PC-3 (cell line): ENCODE measurements at regions not wholly inside any gene's neighbourhood (a gene's known extent, or its start where the extent isn't known, plus 50 kb on each side); places are given as distances from the start of the nearest gene placed in this dataset.
"Not testable (repeated sequence)": the region's sequence is repeated elsewhere in the genome, so short reads cannot be mapped to it uniquely, and the experiment has no call there.

Experiments used
- ATAC-seq: fragments of 200-7000 bp; cut with Tn5 transposase; 2 replicates; pipeline ENCODE4 v1.9.1; 2020; ENCODE audit warnings: mild to moderate bottlenecking, moderate library complexity
- BruUV-seq: library from RNA; stranded (reverse); fragments of 400-500 nt; replicated peaks from 2 replicates; lab custom pipeline; 2021; lab: Mats Ljungman, UMichigan
- CTCF ChIA-PET: fragments of 300-600 bp; sonication (Branson Sonifier 250); formaldehyde crosslinking; loops from one replicate; lab custom pipeline; 2022; ENCODE audit warnings: antibody characterized with exemption; lab: Charles Lee
- POLR2A ChIA-PET: fragments of 300-600 bp; sonication (Branson Sonifier 250); formaldehyde crosslinking; loops from one replicate; lab custom pipeline; 2022; ENCODE audit warnings: antibody characterized with exemption; ENCODE audit not compliant: unreplicated experiment; lab: Charles Lee
- DNase-seq: peaks from one replicate; pipeline ENCODE4 v3.0.0-alpha.2; 2015
- H2AFZ ChIP-seq: fragments of 300-600 bp; sonication (generic); 2 replicates; pipeline ENCODE4 v1.6.0; 2016; ENCODE audit warnings: antibody characterized with exemption, low read length
- H3F3A ChIP-seq: fragments of 300-600 bp; sonication (generic); one replicate; pipeline ENCODE4 v1.6.0; 2017; ENCODE audit warnings: antibody characterized with exemption, low read length, control low read depth, mild to moderate bottlenecking; ENCODE audit not compliant: unreplicated experiment
- H3K27ac ChIP-seq: fragments of 300-600 bp; sonication (generic); 2 replicates; pipeline ENCODE4 v1.5.1; 2016; ENCODE audit warnings: mild to moderate bottlenecking, low read length
- H3K27me3 ChIP-seq: fragments of 300-600 bp; sonication (generic); 2 replicates; pipeline ENCODE4 v1.6.1; 2016; ENCODE audit warnings: low read length, mixed read lengths
- H3K36me3 ChIP-seq: fragments of 300-600 bp; sonication (generic); 2 replicates; pipeline ENCODE4 v1.6.1; 2016; ENCODE audit warnings: low read depth, mixed run types, low read length, mixed read lengths
- H3K4me1 ChIP-seq: fragments of 300-600 bp; sonication (generic); 2 replicates; pipeline ENCODE4 v1.5.1; 2016; ENCODE audit warnings: low read length; ENCODE audit not compliant: insufficient read depth
- H3K4me2 ChIP-seq: fragments of 300-600 bp; sonication (generic); 2 replicates; pipeline ENCODE4 v1.6.0; 2016; ENCODE audit warnings: low read length
- H3K4me3 ChIP-seq: fragments of 300-600 bp; sonication (generic); 2 replicates; pipeline ENCODE4 v1.5.1; 2016; ENCODE audit warnings: mild to moderate bottlenecking, low read length, mixed read lengths
- H3K79me2 ChIP-seq: fragments of 300-600 bp; sonication (generic); 2 replicates; pipeline ENCODE4 v1.6.1; 2017; ENCODE audit warnings: low read length, mixed read lengths
- H3K9ac ChIP-seq: fragments of 300-600 bp; sonication (generic); 2 replicates; pipeline ENCODE4 v1.6.0; 2016; ENCODE audit warnings: mild to moderate bottlenecking, low read length
- H3K9me2 ChIP-seq: fragments of 300-600 bp; sonication (generic); replicated peaks from 2 replicates; pipeline ENCODE4 v1.6.1; 2016; ENCODE audit warnings: mixed run types, low read length, mixed read lengths
- H3K9me3 ChIP-seq: fragments of 300-600 bp; sonication (generic); 2 replicates; pipeline ENCODE4 v1.6.1; 2016; ENCODE audit warnings: low read length, mixed read lengths
- H4K20me1 ChIP-seq: fragments of 300-600 bp; sonication (generic); 2 replicates; pipeline ENCODE4 v1.6.1; 2016; ENCODE audit warnings: low read length, mixed read lengths
- EZH2 ChIP-seq: fragments of 300-600 bp; sonication (generic); IDR thresholded peaks from one replicate; pipeline ENCODE4 v1.6.1; 2017; ENCODE audit warnings: antibody characterized with exemption, mild to moderate bottlenecking, low read length; ENCODE audit not compliant: unreplicated experiment
- EZH2phosphoT487 ChIP-seq: fragments of 300-600 bp; sonication (generic); IDR thresholded peaks from 2 replicates; pipeline ENCODE4 v1.6.1; 2018; ENCODE audit warnings: mild to moderate bottlenecking, antibody characterized with exemption, low read length, borderline replicate concordance
- intact Hi-C: fragments of 100-400 bp; cut with micrococcal nuclease; formaldehyde crosslinking; loops from 2 replicates; pipeline ENCODE4 v1.9.0; 2023
- TF ChIP-seq, protein P1 (sequence below): fragments of 300-600 bp; sonication (generic); conservative IDR thresholded peaks from 2 replicates; pipeline ENCODE4 v1.5.1; 2017; ENCODE audit warnings: antibody characterized with exemption, low read depth, mild to moderate bottlenecking, low read length

DNA sequence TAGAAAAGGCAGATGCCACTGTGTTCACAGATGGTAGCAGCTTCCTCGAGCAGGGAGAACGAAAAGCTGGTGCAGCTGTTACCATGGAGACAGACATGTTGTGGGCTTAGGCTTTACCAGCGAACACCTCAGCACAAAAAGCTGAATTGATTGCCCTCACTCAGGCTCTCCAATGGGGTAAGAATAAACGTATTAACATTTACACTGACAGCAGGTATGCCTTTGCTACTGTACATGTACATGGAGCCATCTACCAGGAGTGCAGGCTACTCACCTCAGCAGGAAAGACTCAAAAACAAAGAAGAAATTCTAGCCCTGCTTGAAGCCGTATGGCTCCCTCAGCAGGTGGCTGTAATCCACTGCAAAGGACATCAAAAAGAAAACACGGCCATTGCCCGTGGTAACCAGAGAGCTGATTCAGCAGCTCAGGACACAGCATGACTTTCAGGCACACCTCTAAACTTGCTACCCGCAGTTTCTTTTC is 197.7 kb downstream of the ZNF737 start:
- Histone ChIP-seq H3K4me3 (no peak overlapping the region), H3F3A (no peaks in the 10 kb centered on the region), H4K20me1 (no peaks in the 10 kb centered on the region), H3K36me3 (no peaks in the 10 kb centered on the region), H3K27me3 (no peaks in the 10 kb centered on the region), H3K9ac (no peak overlapping the region), H3K4me2 (no peak overlapping the region), H2AFZ (no peak overlapping the region), H3K9me3 (peaks cover 10% of the 10 kb centered on the region; the same call in 1 of the 2 replicates), H3K27ac (no peak overlapping the region), H3K4me1 (no peaks in the 10 kb centered on the region), H3K79me2 (no peaks in the 10 kb centered on the region), H3K9me2 (no peaks in the 10 kb centered on the region)
- intact Hi-C loops, result no loop called here
- no peak for TF ChIP-seq EZH2
- TF ChIP-seq, protein P1, sequence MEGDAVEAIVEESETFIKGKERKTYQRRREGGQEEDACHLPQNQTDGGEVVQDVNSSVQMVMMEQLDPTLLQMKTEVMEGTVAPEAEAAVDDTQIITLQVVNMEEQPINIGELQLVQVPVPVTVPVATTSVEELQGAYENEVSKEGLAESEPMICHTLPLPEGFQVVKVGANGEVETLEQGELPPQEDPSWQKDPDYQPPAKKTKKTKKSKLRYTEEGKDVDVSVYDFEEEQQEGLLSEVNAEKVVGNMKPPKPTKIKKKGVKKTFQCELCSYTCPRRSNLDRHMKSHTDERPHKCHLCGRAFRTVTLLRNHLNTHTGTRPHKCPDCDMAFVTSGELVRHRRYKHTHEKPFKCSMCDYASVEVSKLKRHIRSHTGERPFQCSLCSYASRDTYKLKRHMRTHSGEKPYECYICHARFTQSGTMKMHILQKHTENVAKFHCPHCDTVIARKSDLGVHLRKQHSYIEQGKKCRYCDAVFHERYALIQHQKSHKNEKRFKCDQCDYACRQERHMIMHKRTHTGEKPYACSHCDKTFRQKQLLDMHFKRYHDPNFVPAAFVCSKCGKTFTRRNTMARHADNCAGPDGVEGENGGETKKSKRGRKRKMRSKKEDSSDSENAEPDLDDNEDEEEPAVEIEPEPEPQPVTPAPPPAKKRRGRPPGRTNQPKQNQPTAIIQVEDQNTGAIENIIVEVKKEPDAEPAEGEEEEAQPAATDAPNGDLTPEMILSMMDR, result no peak
- no peak for TF ChIP-seq EZH2phosphoT487
- DNase-seq (no peak), ATAC-seq (no peak)
- CTCF ChIA-PET, result no interaction called here
- POLR2A ChIA-PET, result no interaction called here
- no TSS peak for BruUV-seq

DNA sequence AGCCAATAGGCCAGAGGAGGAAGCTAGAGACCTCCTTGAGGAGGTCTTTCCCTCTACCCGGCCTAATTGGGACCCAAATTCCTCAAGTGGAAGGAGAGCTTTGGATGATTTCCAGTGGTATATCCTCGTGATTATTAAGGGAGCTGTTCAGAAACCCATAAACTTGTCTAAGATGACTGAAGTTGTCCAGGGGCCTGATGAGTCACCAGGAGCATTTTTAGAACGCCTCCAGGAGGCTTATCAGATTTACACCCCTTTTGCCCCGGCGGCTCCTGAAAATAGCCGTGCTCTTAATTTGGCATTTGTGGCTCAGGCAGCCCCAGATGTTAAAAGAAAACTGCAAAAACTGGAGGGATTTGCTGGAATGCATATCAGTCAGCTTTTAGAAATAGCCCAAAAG is 198.1 kb downstream of the ZNF486 start:
- no peaks in the 10 kb centered on the region for H3F3A ChIP-seq
- no peaks in the 10 kb centered on the region for H3K27me3 ChIP-seq
- no peak overlapping the region for H2AFZ ChIP-seq
- H3K9me2 ChIP-seq, result no peaks in the 10 kb centered on the region
- no peak overlapping the region for H3K4me3 ChIP-seq
- ChIA-PET POLR2A (no interaction called here), CTCF (no interaction called here)
- no TSS peak for BruUV-seq
- H3K27ac ChIP-seq, result no peak overlapping the region
- H3K4me1 ChIP-seq, result no peaks in the 10 kb centered on the region
- intact Hi-C loops, result no loop called here
- H3K36me3 ChIP-seq, result no peaks in the 10 kb centered on the region
- TF ChIP-seq, protein P1, result no peak
- TF ChIP-seq EZH2phosphoT487 (no peak), EZH2 (no peak)
- DNase-seq (no peak), ATAC-seq (no peak)
- no peaks in the 10 kb centered on the region for H4K20me1 ChIP-seq
- 0 out of 2 replicates have a peak, but pooled peaks cover 4% of the 10 kb centered on the region for H3K9me3 ChIP-seq
- no peak overlapping the region for H3K4me2 ChIP-seq
- H3K9ac ChIP-seq, result no peak overlapping the region
- H3K79me2 ChIP-seq, result no peaks in the 10 kb centered on the region

DNA sequence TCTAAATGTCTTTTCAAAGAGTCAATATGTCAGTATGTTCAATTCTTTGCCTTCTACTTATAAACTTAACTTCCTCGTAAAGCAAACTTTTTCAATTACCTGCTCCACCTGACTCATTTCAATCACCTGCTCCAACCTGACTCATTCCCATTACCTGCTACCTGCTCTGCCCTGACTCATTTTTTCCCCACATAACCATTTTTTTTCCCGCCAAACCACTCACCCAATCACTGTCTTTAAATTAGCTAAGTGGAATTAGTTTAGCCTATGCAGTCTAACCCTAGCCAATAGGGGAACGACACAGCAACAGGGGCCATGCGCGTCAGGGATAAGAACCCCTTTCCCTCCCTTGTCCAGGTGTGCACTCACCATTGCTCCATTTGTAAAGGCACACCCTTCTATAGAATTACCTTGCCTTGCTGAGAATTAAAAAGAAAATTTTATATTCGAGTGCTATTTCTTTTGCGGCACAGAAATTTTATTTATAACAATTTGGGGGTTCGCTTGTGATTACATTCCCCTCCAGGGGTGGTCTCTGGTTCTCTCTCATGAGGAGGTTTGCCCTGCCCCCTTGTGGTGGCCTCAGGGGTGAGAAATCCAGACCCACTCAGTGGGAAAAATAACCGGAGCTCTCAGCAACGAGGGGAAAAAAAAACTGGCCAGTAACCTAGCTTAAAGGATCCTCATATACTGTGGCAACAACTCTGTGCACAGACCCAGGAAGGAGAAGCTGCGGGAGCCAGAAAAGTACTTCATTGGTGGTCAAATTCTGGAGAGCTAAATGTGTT is 193.1 kb downstream of the ZNF486 start:
- ChIA-PET CTCF (no interaction called here), POLR2A (no interaction called here)
- ATAC-seq, result no peak
- Histone ChIP-seq H2AFZ (no peak overlapping the region), H4K20me1 (no peaks in the 10 kb centered on the region), H3K9me3 (0 out of 2 replicates have a peak, but pooled peaks cover 7% of the 10 kb centered on the region), H3K4me2 (no peak overlapping the region), H3K27ac (no peak overlapping the region), H3K9ac (no peak overlapping the region), H3K79me2 (no peaks in the 10 kb centered on the region), H3K27me3 (no peaks in the 10 kb centered on the region), H3K4me3 (no peak overlapping the region), H3K4me1 (no peaks in the 10 kb centered on the region), H3K9me2 (no peaks in the 10 kb centered on the region), H3K36me3 (no peaks in the 10 kb centered on the region), H3F3A (no peaks in the 10 kb centered on the region)
- TF ChIP-seq EZH2phosphoT487 (no peak), EZH2 (no peak)
- TF ChIP-seq, protein P1, result no peak
- DNase-seq, result peak; percentile 4
- BruUV-seq, result no TSS peak
- intact Hi-C loops, result no loop called here

DNA sequence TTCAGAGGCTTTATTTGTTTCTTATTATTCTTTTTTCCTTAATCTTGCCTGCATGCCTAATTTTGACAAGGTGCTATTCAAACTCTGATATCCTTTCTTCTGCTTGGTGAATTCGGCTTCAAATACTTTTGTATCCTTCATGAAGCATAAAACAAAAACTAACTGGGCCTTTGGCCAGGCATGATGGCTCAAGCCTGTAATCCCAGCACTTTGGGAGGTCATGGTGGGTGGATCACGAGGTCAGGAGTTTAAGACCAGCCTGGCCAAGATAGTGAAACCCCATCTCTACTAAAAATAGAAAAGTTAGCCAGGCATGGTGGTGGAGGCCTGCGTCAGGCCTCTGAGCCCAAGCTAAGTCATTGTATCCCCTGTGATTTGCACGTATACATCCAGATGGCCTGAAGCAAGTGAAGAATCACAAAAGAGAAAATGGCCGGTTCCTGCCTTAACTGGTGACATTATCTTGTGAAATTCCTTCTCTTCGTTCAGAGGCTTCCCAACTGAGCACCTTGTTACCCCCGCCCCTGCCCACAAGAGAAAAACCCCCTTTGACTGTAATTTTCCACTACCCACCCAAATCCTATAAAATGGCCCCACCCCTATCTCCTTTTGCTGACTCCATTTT is 191.9 kb downstream of the ZNF486 start:
- CTCF ChIA-PET, H3K27ac ChIP-seq, H3K4me2 ChIP-seq, H3K4me1 ChIP-seq, H2AFZ ChIP-seq, POLR2A ChIA-PET, H3K9me2 ChIP-seq, intact Hi-C loops, H3K36me3 ChIP-seq, H3K9ac ChIP-seq, H3K4me3 ChIP-seq, ATAC-seq, H3F3A ChIP-seq, BruUV-seq, DNase-seq, H3K79me2 ChIP-seq, H4K20me1 ChIP-seq, H3K27me3 ChIP-seq: not testable (repeated sequence)
- H3K9me3 ChIP-seq, result peaks cover 14% of the 10 kb centered on the region; the same call in 1 of the 2 replicates
